ENCODE measurements at regions not wholly inside any gene's neighbourhood (a gene's known extent, or its start where the extent isn't known, plus 50 kb on each side); places are given as distances from the start of the nearest gene placed in this dataset.
A peak's percentile ranks its signal among the peaks of the same experiment; 100 is the strongest.
"Not testable (repeated sequence)": the region's sequence is repeated elsewhere in the genome, so short reads cannot be mapped to it uniquely, and the experiment has no call there.

GRCh38 chr11:116360221-116360941, 412.4 kb downstream of the BUD13 start:
- DNase-seq, result no peak

DNA sequence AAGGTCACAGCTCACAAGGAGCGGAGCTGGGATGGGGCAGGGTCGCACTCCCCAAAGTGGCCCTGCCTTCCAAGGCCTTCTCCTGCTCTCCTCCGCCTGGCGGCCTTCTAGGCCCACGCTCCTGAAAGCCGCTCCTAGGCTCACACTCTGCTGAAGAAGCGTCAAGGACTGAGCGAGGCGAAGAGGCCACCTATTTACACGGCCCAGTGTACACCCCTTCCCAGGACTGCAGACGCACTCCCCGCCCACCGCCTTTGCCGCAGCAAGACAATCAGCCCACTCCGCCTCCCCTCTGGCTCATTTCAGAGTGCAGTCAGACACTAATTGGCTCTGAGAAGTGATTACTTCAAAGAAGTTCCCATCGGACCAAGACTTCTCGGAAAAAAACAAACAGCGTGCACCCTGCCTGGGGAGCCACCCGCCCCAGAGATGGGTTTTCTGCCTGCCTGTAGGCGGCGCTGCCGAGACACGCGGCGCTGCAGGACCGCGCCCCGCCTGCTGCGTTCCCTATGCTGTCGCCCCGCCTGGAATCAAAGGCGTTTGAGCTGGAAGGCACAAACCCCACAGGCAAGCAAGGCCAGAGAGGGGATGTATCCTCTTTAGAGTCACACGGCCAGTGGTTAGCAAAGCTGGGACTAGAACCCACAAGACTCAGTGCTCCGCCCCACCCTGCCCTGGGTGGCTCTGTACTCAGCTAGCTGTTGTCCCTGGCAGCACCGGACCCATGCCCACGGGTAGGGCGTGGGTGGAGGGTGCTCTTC, 414.8 kb downstream of the BUD13 start:
- peak in 1 of 5 donors; percentile 5 for DNase-seq

GRCh38 chr11:116356451-116356850, 416.3 kb downstream of the BUD13 start:
- no peak for DNase-seq

DNA sequence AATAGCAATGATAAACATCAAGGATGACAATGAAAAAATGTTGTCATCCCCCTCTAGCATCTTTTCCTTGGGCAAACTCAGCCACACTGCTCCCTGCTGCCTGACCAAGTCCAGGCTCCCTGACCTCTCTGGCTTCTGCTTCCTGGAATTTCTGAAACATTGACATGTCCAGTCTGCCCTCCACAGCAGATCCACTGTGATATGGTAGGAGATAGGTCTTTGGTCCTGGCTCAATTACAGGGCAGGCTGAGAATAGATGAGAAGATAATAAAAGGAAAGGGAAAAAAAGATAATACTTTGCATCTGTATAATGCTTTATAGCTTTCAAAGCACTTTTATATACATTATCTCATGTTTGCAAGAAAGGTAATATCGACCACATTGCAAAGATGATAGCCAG, 417.7 kb downstream of the BUD13 start:
- DNase-seq, result no peak

- no peak for DNase-seq
Measured at GRCh38 chr11:116353589-116353988, 419.2 kb downstream of the BUD13 start.

GRCh38 chr11:116352881-116353280, 419.9 kb downstream of the BUD13 start:
- no peak for DNase-seq

- no peak for DNase-seq
Measured at GRCh38 chr11:116348226-116348625, 424.6 kb downstream of the BUD13 start.

GRCh38 chr11:116345575-116345974, 427.2 kb downstream of the BUD13 start:
- no peak for DNase-seq

DNA sequence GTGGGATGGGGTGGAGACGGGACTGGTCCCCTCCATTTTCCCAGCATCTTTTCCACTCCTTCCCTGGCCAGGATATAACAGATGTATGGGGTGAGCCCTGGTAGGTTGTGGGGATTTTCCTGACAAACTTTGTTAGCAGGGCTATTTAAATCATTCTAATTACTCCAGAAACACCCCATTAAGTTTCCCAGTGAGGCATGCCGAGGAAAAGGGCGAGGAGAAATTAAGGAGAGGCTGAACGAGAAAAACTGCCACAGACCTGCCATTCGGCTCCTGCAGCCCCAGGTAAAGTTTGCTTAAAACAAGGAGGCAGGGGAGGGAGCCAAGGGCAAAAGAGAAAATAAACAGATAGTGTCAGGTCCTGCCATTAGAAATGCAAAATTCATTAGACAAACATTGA, 428.2 kb downstream of the BUD13 start:
- DNase-seq, result no peak

- no peak for DNase-seq
Measured at GRCh38 chr11:116343270-116343669, 429.5 kb downstream of the BUD13 start.

GRCh38 chr11:116342148-116342547, 430.6 kb downstream of the BUD13 start:
- no peak for DNase-seq

DNA sequence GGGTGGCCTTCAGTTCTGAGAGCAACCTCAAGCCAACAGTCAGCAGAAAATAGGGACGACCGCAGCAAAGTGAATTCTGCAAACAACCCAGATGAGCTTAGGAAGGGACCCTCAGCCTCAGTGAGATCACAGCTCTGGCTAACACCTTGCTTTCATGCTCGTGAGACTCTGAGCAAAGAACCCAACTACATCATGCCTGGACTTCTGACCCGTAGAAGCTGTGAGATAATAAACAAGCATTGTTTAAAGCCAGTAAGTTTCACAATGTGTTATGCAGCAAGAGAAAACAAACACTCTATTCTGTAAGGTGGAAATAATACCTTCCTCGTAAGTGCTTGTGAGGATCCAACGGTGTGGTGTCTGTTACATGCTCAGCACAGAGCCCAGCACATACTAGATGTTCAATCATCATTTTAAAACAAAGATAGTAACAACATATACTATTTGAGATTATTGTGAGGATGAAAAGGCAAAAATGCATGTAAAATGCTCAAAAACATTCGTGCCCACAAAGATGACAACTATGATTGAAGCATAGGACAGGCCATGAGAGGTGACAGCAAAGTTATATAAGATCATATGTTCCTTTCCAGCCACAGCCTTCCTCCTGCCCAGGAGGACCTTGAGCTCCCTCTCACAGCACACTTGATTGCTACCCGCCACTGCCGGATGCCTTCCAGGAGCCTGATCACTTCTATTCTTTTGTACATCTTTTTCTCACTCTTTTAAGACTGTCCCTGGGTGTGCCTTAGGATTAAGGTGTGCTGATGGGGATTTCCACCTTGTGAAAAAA, 433.3 kb downstream of the BUD13 start:
- no peak for DNase-seq

- DNase-seq, result not testable (repeated sequence)
Measured at GRCh38 chr11:116338500-116338899, 434.3 kb downstream of the BUD13 start.

DNA sequence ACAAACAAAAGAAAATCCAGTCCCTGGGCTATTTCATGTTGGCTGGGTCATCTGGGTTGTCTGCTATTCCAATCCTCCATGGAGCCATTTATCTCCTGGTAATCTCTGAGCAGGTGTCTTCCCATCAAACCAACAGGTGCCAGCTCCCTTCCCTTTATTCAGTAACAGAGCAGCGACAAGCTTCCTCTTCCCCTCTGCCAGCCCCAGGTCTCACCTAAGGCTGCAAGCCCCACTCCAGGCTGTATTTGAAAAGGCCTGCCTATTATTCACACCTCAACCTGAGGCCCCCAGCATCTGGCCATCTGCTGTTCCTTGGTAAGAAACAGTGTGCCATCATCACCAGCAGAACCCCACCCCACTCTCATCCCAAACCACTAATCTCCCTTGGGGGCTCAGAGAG, 436.2 kb downstream of the BUD13 start:
- DNase-seq, result no peak

DNA sequence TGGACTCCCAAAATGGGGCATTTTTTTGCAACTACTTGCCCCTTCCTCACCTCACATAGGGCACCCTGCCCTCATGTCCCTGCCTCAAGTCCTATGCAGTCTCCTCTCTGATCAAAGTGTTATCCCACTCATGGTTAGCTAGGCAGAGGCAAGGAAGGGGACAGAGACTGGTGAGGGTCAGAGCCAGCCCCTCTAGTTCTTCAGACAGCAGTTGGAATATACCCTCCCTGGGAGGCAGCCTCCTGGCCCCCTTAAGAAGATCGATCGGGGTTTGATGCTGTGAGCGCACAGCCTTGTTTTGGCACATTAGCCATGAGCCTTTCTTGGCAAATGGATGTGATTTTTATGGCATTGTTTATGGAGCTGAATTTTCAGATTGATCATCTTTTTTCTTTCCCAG, 436.9 kb downstream of the BUD13 start:
- DNase-seq, result no peak

- no peak for DNase-seq
Measured at GRCh38 chr11:116335078-116335477, 437.7 kb downstream of the BUD13 start.

DNA sequence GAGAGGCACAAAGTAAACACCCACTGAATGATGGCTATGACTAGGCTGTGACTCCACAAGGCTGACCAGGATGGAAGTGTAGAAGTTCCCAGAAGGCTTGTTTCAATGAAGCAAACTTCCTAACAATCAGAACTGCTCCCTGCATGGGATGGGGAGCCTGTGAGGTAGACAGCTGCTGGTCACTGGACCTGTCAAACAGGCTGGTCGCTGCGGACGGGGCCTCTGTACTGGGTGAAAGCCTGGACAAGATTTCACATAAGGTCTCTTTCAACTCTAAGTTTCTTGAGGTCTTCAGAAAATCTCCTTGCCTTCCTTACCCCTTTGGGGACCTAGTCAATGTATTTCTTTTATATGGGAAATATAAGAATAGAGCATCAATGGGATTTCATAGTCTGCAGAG, 438.2 kb downstream of the BUD13 start:
- DNase-seq, result no peak

- DNase-seq, result no peak
Measured at GRCh38 chr11:116333001-116333535, 439.7 kb downstream of the BUD13 start.

DNA sequence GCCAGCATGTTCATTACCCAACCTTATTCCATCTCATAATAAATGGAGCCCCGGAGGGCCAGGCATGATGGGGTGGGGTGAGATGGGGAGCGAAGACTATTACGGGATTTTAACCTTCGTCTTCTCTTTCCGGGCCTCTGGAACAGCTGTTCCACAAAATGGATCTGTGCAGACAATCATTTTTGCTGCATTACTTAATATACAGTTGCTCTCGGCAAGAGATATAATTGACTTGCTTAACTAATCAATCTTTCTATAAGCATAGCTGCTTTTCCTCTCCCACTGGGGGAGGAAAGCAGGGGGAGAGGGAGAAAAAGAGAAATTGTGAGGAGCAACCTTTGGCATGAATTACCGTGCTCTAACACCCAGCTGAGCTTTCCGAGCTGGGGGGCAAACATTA, 440.4 kb downstream of the BUD13 start:
- no peak for DNase-seq

DNA sequence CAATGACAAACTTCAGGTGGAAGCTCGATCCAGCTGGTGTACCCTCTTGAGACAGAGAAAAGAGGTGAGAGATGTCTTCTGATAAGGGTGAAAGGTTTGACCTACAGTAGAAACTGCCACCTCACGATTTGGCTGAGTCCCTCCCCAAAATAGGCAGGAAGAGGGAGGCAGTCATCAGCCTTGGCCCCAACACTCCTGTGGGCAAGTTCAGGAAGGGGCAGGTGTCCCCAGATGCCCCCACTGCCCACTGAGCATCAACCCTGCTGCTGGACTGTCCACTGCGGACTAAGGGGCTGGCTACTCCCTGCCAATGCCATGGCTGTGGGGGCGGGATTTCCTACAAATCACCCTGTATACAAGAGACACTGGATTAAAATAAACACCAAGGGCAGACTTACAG, 441.4 kb downstream of the BUD13 start:
- DNase-seq, result no peak

DNA sequence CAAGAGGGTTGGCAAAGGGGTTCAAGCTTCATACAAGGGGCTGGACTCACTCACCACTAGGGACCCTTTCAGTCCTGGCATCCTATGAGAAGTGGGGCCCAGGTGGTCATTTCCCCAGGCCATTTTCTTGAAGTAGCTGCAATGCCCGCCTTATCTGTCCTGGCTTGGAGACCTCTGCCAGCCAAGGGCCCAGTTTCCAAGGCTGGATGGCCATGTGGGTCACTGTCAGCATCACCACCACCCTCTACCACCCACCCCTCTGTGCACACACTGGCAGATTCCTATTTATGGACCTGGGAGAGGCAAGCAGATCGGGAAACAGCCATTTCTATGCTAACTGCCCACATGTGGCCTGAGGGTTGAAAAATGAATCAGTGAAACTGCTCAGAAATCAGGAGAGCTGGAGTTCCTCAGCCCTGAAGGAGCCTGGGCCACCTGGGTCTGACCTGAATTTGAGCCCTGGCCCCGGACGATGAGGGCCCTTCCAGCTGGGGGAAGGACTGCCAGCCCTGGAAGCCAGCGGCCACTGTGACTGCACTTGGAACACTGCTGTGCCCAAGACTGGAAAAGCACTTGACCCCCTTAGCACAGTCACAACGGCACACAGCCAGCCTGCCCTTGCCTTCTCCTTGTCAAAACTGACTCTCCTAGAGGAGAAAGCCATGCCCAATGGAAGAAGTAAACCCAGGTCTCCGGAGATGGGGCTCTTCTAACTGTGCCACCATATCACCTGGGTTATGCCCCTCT, 442.2 kb downstream of the BUD13 start:
- no peak for DNase-seq

GRCh38 chr11:116329354-116330090, 443.3 kb downstream of the BUD13 start:
- no peak for DNase-seq

Data from T-helper 1 cell (primary cell).